C4-2B (cell line): ENCODE measurements at regions not wholly inside any gene's neighbourhood (a gene's known extent, or its start where the extent isn't known, plus 50 kb on each side); places are given as distances from the start of the nearest gene placed in this dataset.

Experiments used
- CTCF ChIP-seq: fragments of 450-650 bp; conservative IDR thresholded peaks from 2 replicates; pipeline ENCODE4 v1.5.1; 2017; ENCODE audit warnings: mild to moderate bottlenecking
- ZFX ChIP-seq: fragments of 450-650 bp; IDR thresholded peaks from 2 replicates; pipeline ENCODE4 v1.6.1; 2017

- TF ChIP-seq CTCF (no peak), ZFX (no peak)
Observed at GRCh38 chr3:181212271-181212670, 222.7 kb upstream of the DNAJC19 start.
